Kasumi-1 (cell line): ENCODE measurements at regions not wholly inside any gene's neighbourhood (a gene's known extent, or its start where the extent isn't known, plus 50 kb on each side); places are given as distances from the start of the nearest gene placed in this dataset.

Experiments
- DNase-seq, 2 experiments: peaks; one replicate each; lab custom pipeline; 2025; lab: John Stamatoyannopoulos, UW

DNA sequence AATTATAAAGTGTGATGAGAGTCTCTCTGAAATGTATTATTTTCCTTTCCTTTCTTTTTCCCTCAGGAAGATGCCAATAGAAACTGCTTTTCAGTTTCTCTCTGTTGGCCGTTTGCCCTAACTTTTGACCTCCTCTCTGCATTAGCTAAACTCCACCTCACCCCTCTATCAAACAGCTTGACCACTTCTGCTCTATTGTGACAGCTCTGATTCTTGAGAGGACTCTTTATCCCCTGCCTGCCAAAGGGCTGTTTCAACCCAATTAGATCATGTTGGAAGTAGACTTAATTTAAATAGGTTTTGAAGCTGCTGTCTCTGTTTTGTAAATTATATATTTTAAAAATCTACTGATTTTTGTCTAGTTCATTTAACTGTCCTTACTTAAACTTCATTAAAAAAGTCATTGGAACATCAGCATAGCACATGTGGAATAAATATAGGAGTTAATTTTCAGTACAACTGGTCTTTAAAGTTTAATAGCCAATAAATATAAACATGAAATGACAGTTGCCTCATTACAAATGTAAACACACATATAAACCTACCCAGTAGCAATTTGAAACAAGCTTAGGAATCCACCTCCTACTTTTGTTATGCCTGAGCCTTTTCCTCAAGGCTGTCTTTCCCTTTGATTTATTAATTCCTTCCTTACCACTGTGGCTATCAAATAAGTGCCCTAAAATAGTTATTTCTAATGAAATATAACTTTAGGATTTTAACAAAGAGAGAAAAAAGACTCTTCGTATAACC, 152.0 kb downstream of the CHRM3 start:
- no peak for DNase-seq

DNA sequence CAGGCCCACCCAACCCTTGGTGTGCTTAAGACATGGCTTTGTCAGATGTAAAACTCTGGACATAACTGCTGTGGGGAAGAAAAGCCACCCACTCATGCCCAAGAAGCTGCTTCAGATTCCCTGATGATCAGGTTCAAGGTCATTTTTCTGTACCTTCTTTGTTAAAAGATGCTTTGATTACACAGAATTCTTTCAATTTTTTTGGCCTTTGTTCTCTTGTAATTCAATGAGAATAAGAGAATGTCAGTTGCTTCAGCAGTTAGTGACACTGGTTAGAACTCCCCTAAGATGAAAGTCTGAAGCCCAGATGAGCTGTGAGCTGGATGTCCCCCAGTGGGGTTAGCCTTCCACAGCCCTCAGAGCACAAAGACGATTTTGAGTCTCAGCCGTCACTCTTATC, 152.7 kb downstream of the CHRM3 start:
- no peak for DNase-seq

DNA sequence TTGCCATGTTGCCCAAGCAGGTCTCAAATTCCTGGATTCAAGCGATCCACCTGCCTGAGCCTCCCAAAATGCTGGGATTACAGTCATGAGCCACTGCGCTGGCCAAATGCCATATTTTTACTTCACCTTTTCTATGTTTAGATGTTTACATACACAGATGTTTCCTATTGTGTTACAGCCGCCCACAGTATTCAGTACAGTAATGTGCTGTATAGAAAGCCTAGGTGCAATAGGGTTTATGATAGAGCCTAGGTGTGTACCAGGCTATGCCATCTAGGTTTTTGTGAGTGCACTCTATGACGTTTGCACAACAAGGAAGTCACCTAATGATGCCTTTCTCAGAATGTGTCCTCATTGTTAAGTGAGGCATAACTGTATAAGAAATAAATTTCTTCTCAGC, 153.4 kb downstream of the CHRM3 start:
- no peak for DNase-seq

DNA sequence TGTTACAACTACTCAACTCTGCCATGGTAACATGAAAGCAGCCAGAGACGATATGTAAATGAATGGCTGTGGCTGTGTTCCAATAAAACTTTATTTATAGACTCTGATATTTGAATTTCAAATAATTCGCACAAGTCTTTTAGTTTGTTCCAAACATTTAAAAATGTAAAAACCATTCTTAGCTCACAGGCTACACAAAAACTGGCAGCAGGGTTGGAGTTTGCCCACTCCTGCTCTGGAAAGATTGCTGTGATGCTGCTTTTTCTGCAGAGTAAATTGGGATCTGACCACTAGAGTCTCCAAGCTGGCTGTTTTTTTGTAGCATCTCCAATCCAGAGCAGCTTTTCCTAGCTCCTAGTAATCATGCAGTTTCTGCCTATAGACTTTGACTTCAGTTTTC, 157.5 kb downstream of the CHRM3 start:
- no peak for DNase-seq

GRCh38 chr1:239545466-239545865, 159.1 kb downstream of the CHRM3 start:
- no peak for DNase-seq

GRCh38 chr1:239547987-239548386, 161.6 kb downstream of the CHRM3 start:
- no peak for DNase-seq

DNA sequence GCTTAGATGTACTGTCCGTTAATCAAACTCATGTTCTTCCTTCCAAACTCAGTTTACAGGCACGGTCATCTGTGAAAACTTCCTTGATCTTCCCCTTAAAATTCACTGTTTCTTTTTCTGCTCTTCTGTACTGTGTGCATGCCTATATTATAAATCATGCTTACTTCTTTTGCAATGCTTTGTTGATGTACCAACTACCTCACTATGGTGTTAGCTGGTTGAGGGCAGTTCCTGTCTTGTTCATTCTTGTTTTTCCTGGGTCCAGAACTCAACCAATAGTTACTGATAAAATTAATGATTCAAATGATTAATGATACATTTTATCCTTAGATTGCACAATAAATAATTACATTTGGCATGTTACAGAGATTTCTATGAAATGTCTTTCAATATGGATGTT, 163.8 kb downstream of the CHRM3 start:
- no peak for DNase-seq

- DNase-seq = no peak
Measured at GRCh38 chr1:239555350-239555749, 169.0 kb downstream of the CHRM3 start.

DNA sequence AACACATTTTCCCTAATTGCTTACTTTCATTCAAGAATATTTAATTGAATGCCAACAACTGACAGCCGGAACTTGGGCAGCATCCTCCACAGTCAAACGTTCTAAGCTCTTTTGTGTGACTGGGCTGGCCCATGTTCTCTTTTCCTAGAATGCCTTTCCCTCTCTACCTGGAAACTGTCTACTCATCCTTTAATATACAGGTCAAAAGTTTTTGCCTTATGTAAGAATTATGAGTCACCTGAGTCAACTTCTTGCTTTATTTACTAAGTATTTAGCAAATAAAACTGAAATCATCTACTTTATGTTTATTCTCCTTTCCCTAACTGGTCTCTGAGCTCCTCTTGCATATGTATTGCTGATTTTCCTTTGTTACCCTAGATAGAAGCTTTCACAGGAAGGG, 172.2 kb downstream of the CHRM3 start:
- no peak for DNase-seq

DNA sequence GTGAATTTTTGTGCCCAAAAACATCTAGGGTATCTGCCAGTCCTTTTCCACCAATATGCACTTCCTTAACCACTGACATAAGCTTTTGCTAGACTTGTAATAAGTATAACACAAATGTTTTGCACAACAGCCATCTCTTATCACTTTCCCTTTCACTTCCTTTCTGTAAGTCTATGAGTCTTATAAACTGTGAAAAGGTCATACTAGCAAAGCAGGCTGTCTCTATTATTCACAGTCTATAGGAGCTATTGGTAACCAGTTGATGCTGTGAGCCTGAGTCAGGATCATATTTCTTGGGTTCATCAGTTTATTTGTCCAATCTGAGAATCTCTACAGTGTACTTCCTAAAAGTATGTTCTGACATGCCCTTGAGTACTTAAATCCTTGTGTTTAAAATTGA, 172.6 kb downstream of the CHRM3 start:
- DNase-seq = peak; percentile 9 to 19

DNA sequence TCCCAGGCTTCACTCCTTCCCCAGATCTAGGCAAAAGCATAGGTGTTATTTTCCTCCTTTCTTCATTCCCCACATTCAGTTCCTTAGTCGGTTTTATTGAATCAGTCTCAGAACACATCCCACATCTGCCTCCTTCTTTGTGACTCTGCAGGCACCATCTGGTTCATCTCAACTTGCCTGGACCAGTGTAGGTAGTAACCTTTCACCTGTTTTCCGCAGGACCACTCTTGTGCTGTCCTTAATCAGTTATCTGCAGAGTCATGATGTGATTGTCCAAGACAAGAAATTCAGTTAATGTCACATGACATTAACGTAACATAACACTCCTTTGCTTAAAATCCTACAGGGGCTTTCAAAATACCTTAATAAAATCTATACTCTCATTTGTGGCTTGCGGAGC, 174.6 kb downstream of the CHRM3 start:
- no peak for DNase-seq

DNA sequence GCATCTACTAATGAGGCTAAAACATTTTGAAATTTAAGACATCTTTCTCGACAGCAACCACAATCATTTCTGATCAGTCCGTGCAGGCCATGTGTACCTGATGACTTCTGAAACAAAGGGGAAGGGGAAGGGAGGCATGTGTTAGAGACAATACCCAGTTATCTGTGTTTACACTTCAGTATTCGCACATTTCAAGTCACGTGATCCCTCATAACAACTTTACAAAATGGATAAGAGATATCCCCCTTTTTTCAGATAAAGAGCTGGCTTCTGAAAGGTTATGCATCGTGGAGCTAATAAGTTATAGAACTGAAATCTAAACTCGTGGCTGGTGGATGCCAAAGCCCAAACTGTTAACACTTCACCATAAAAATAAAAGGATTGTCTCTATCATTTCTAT, 175.7 kb downstream of the CHRM3 start:
- no peak for DNase-seq

GRCh38 chr1:239563681-239564080, 177.3 kb downstream of the CHRM3 start:
- peak; percentile 66 to 80 for DNase-seq

DNA sequence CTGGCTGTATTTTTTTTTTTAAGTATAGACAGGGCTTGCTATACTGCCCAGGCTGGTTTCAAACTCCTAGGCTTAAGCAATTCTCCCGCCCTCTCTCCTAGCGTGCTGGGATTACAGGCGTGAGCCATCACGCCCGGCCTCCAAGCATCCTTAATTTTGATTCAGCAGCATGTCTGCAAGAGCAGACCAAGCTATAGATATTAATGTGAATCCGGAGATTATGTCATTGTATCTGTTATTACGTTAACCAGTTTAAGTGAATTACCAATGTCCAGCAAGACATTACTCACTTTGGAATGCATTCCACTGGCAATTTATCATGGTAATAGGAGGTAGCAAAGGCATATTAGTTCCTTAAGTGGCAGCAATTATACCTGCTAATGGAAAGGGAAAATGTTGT, 179.7 kb downstream of the CHRM3 start:
- no peak for DNase-seq

- DNase-seq = no peak
Measured at GRCh38 chr1:239570878-239571277, 184.5 kb downstream of the CHRM3 start.

GRCh38 chr1:239572183-239572582, 185.8 kb downstream of the CHRM3 start:
- no peak for DNase-seq

DNA sequence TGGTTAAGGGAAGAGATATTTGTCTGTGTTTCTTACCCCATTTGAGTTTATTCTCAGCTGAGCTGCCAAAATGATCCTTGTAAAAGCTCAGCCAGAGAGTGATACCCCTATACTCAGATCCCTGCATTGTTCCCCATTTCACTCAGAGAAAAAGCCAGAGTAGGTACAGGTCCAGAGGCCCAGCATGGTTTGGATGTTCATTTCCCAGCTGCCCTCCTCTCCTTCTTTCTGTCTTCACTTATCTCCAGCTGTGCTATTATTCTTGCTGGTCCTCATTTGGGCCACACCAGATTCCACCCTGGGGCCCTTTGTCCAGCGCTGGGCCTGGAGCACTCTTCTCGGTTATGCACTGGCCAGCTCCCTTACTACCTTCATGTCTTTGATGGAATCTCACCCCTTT, 187.7 kb downstream of the CHRM3 start:
- DNase-seq = no peak

GRCh38 chr1:239575113-239575512, 188.7 kb downstream of the CHRM3 start:
- no peak for DNase-seq

- no peak for DNase-seq
Measured at GRCh38 chr1:239583536-239583935, 197.2 kb downstream of the CHRM3 start.

- no peak for DNase-seq
Measured at GRCh38 chr1:239586128-239586527, 199.8 kb downstream of the CHRM3 start.

- DNase-seq = peak; percentile 24 to 36
Measured at GRCh38 chr1:239587066-239587465, 200.7 kb downstream of the CHRM3 start.

DNA sequence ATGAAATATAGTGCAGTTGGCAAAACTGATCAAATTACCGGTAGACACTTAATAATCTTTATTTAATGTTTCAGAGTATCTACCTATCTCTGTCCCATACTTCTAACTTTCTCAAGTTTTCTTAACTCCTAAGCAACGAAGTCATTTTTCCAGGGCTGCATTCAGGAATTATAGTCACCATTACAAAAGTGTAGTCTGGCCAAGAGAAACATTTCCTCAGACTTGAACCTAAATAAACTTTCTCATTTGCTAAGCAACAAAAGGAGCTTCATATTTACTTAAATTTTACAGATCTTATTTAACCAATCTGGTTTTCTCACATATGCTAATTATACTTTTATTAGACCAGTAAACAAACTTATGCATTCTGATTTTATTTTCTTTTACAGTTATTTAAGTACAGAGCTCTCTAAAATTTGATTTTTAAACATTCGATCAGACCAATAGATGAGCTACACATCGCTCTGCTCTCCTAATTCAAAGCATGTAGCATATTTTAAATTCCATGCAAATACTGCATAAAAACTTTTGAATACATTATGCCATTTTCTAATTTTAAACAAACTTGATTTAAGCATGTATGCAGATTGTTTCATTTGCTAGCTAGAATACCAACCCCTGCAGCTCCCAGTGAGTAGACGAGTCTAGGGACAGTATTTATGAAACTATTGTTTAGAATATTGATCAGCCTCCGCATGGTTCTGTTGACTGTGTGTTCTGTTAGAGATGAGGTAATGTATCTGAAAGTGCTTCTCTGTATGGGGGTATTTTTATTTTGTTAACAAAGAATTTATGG, 201.4 kb downstream of the CHRM3 start:
- no peak for DNase-seq

GRCh38 chr1:239590556-239590955, 204.2 kb downstream of the CHRM3 start:
- no peak for DNase-seq

- DNase-seq = no peak
Measured at GRCh38 chr1:239593527-239593926, 207.2 kb downstream of the CHRM3 start.
